ENCODE measurements at regions not wholly inside any gene's neighbourhood (a gene's known extent, or its start where the extent isn't known, plus 50 kb on each side); places are given as distances from the start of the nearest gene placed in this dataset.

DNA sequence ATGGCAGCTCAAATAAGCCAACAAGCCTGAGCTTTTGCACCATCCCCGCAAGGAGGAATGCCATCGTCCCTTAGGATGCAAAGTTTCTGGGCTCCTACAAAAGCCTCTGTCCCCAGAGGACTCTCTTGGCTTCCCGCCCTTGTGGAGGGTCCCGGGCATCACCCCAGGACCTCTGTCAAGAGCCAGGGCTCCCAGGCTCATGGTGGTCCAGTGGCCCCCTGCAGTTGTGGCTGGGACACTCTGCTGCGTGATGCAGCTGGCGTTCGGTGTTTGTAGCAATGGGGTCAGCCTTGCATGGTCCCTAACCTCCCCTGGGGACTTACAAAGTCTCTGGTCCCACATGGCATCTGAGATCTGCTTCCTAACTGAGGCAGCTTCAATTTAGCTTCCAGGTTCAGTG lies 104.7 kb downstream of the RIPK4 start:
- no peak overlapping the region for H3K4me3 ChIP-seq (ENCODE audit: low read depth, low read length)
- TF ChIP-seq, protein P1, sequence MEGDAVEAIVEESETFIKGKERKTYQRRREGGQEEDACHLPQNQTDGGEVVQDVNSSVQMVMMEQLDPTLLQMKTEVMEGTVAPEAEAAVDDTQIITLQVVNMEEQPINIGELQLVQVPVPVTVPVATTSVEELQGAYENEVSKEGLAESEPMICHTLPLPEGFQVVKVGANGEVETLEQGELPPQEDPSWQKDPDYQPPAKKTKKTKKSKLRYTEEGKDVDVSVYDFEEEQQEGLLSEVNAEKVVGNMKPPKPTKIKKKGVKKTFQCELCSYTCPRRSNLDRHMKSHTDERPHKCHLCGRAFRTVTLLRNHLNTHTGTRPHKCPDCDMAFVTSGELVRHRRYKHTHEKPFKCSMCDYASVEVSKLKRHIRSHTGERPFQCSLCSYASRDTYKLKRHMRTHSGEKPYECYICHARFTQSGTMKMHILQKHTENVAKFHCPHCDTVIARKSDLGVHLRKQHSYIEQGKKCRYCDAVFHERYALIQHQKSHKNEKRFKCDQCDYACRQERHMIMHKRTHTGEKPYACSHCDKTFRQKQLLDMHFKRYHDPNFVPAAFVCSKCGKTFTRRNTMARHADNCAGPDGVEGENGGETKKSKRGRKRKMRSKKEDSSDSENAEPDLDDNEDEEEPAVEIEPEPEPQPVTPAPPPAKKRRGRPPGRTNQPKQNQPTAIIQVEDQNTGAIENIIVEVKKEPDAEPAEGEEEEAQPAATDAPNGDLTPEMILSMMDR (IDR thresholded peaks at IDR 0.05; ENCODE audit: control insufficient read depth, extremely low read depth, insufficient read depth), result no peak
- DNase-seq (ENCODE audit: low read depth), result no peak

DNA sequence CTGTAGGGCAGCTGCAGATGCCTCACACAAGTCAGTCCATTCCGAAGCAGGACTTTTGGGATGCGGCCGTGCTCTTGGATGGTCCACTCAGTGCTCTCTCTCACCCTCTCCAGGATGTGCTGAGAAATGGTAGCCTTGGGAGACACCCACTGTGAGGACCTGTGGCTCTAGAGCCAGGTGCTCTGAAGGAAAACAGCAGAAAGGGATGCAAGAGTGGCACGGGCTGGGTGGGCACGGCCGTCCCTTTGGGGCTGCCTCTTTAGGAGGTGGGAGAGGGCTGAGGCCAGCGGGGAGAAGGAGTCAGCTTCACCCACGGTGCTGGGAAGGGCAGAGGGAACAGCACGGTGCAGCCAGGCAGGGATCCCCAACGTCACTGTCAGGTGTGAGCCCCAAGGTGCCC lies 106.1 kb downstream of the RIPK4 start:
- TF ChIP-seq, protein P1 (IDR thresholded peaks at IDR 0.05; ENCODE audit: control insufficient read depth, extremely low read depth, insufficient read depth), result no peak
- no peak for DNase-seq (ENCODE audit: low read depth)
- no peak overlapping the region for H3K4me3 ChIP-seq (ENCODE audit: low read depth, low read length)

DNA sequence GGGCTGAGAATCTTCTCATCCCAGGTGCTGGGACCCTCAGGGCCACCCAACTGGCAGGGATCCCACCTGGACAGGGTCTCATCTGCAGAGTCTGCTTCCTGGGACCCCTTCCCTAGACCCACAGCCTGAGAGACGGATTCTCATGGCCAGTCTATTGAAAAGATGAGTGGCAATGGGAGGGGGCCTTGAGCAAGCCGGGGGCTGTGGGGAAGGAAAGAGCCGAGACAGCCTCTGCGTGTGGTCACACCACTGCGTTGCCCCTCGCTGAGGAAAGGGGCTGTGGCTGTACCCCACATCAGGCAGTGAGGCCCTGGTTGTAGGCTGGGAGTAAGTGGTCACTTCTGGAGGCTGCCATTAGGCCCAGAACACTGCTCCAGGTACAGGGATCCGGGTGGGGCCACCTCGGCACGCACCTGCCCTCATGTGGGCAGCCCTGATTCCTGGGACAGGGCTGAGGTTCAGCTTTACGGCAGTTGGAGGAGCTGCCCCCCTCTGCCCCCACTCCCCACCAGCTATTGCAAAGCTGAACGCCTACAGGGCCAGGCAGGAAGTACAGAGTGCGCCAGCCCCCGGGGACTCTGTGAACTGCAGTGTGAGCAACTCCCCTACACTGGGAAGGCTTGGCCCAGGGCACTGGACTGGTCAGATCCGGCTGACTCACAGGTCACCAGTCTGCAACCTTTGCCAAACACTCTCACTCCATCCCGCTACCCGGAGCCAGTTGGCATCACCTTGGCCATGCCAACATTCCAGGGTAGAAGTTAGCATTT lies 106.9 kb downstream of the RIPK4 start:
- DNase-seq (ENCODE audit: low read depth), result no peak
- no peak overlapping the region for H3K4me3 ChIP-seq (ENCODE audit: low read depth, low read length)
- TF ChIP-seq, protein P1 (IDR thresholded peaks at IDR 0.05; ENCODE audit: control insufficient read depth, extremely low read depth, insufficient read depth), result no peak

DNA sequence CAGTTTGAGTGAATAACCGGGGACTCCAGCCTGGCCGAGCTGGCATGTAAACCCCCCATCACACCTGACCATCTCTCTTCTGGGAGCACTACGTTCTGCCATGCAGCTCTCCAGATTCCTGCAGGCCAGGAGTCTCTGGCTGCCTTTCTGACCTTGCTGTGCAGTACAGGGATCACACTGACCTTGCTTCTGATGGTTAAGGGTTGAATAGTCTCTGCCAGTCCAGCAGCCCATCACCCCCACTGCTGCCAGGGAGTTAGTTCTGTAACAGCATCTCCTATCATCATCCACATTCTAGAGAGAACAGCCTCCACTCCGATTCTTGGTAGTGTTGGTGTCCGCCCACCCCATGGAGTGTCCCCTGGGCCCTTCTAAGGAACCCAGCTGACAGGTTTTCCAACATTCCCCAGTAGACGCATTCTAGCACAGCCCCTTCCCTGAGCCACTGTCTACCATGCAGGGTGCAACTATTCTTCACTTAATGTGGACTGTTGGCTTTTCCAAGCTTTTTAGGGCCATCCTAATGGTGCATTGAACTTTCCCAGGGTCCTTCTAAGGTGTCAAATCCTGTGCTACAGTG lies 109.8 kb downstream of the RIPK4 start:
- no peak for DNase-seq (ENCODE audit: low read depth)
- no peak overlapping the region for H3K4me3 ChIP-seq (ENCODE audit: low read depth, low read length)

DNA sequence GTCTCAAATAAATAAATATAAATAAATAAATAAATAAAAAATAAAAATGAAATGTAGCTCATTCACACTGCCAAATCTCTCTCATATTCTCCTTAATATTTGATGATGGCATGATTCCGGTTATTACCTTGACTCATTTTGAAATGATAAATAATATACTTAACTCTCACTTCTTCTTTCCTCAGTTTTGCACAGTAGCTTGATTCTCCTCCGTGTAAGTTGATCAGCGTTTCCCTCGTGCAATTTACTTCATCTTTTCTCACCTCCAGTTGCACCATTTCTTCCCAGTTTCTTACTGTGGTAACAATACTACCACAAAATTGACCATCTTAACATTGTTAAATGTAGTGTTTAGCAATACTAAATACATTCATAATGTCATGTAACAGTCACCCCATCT lies 111.6 kb downstream of the RIPK4 start:
- H3K4me3 ChIP-seq (ENCODE audit: low read depth, low read length), result no peak overlapping the region
- DNase-seq (ENCODE audit: low read depth), result no peak
- TF ChIP-seq, protein P1 (IDR thresholded peaks at IDR 0.05; ENCODE audit: control insufficient read depth, extremely low read depth, insufficient read depth), result no peak

More for the DNA sequence above, 109.8 kb downstream of the RIPK4 start:
- TF ChIP-seq, protein P1 (IDR thresholded peaks at IDR 0.05; ENCODE audit: control insufficient read depth, extremely low read depth, insufficient read depth), result no peak

DNA sequence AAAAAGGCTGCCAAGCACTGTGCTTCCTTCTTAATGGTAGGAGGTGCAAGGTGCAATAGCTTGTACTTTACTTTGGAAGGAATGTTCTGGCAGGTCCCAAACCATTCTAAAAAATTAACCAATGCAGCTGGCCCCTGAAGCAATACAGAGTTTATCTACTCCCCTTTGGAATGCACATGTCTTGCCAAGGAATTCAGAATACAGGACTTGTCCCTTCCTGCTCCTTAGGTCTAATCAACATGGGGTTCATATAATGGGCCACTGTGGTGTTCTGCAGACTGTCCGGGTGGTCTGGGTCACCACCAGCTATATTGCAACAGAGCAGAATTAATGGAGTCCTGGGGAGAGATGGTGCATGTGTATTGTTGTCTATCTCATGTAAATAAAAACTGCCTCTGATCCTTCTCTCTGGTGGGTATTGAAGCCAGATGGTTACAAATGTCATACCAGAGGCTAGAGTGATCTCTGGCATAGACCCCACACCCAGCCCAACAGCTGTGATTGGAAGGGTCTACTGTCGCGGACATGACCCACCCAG lies 112.8 kb downstream of the RIPK4 start:
- DNase-seq (ENCODE audit: low read depth), result no peak
- TF ChIP-seq, protein P1 (IDR thresholded peaks at IDR 0.05; ENCODE audit: control insufficient read depth, extremely low read depth, insufficient read depth), result no peak
- H3K4me3 ChIP-seq (ENCODE audit: low read depth, low read length), result no peak overlapping the region

Data from LNCaP clone FGC (cell line).